ENCODE measurements at regions not wholly inside any gene's neighbourhood (a gene's known extent, or its start where the extent isn't known, plus 50 kb on each side); places are given as distances from the start of the nearest gene placed in this dataset.

- DNase-seq, result peak; percentile 48
Measured at GRCh38 chr11:113553235-113553634, 78.0 kb upstream of the DRD2 start.

DNA sequence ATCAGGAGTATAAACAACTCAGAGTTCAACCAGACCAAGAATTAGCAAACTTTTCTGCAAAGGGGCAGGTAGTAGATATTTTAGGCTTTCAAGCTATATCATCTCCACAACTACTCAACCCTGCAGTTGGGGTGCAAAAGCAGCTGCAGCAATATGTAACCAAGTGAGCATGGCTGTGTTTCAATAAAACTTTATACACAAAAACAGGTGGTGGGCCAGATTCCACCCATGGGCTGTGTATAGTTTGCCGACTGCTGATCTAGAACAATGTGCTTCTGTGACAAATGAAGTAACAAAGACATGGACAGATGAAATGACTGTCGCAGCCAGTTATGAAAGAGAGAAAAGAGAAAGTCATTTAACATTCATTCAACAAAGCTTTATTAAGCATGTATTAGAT lies 77.1 kb upstream of the DRD2 start:
- DNase-seq, result no peak

DNA sequence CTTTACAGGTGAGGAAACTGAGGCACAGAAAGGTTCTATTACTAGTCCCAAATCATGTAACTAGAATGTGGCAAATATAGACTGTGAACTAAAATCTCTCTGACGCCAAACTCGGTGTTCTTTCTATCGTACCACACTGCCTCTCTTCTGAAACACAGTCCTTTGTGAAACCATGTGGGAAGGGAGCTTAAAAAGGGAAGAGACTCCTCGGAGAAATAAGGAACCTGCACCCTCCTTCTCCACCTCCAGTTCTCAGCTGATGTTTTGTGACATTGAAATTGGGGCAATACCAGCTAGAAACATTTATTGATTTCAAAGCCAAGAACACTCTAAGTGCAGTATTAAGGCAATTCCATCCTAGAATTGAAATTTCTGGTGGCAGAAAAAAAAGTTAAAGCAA lies 76.4 kb upstream of the DRD2 start:
- no peak for DNase-seq

DNA sequence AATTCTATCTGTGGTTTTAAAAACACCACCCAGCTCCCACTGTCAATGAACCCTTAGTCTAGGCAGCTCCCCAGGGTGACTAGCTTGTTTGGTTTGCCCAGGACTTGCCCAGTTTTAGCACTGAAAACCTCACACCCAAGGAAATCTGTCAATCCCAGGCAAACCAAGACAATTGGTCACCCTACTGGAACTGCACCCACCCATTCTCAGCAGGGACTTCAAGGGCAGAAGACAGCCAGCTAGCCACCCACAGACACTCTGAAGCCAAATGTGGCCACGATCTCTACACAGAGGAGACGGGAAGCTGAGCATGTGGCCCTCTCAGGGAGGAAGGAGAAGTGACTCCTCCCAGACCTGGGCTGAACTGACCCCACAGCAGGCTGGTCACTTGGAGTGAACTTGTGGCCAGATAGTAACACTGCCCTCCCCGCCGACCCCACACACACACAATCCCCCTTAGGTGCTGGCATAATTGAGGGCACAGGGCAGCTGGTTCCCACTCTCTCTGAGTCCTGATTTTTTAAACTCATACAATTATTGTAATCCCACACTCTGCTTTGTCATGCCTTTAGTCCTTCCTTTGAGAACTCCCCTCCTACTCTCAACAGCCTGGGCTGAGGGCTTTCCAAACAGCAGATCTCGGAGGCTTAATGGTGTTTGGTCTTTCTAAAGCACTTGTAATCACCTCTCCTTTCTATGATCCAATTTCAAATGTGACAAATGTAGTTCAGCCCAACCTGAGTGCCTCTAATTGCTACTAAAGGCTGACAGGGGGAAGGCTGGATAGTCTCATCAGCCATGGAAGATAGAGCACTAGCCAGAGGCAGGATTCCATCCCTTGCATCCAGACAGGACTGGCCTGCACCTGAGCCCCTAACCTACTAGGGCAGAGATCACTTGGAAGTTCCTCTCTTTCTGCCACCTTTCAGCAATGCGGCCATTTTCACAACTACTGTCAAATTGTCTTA lies 74.7 kb upstream of the DRD2 start:
- no peak for DNase-seq

DNA sequence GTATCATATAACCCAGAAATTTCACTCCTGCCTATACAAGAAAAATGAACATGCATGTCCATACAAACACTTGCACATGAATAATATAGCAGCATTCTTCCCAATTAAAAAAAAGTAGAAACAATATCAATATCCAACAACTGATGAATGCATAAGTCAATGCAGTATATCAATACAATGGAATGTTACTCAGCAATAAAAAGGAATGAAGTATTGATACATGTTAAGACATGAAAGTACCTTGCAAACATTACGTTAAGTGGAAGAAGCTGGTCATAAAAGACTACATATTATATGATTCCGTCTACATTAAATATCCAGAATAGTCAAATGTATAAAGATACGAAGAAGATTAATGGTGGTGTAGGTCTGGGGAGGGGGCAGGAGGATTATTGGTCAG lies 73.9 kb upstream of the DRD2 start:
- DNase-seq, result no peak

DNA sequence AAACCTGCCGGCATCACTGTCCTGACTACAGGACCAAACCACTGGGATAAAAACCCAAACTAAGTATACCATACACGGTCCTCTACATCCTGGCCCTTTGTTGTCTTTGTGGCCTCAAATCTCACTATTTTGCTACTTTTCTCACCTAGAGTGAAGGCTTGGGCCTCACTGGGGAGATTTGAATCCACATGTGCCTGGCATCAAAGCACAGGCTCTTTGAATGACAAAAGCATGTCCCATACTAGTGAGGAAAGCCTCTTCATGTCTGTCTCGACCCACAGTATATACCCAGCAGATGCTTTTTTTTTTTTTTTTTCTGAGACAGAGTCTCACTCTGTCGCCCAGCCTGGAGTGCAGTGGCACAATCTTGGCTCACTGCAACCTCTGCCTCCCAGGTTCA lies 72.5 kb upstream of the DRD2 start:
- DNase-seq, result no peak

- no peak for DNase-seq
Measured at GRCh38 chr11:113546757-113547507, 71.7 kb upstream of the DRD2 start.

DNA sequence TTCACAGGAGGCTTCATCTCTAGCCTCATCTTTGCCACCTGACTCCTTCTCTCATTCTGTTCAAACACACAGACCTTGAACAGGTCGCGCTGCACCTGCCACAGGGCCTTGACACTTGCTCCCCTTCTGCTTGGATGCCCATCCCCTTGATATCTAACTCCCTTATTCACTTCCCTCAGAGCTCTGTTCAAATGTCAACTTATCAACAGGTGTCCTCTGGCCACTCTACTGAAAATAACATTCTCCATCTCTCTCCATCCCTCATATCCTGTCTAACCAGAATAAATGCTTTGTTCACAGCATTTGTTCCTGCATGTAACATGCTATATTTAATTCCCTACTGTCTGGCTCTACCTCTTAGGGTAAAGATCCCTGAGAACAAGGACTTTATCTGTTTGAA lies 67.2 kb upstream of the DRD2 start:
- no peak for DNase-seq

DNA sequence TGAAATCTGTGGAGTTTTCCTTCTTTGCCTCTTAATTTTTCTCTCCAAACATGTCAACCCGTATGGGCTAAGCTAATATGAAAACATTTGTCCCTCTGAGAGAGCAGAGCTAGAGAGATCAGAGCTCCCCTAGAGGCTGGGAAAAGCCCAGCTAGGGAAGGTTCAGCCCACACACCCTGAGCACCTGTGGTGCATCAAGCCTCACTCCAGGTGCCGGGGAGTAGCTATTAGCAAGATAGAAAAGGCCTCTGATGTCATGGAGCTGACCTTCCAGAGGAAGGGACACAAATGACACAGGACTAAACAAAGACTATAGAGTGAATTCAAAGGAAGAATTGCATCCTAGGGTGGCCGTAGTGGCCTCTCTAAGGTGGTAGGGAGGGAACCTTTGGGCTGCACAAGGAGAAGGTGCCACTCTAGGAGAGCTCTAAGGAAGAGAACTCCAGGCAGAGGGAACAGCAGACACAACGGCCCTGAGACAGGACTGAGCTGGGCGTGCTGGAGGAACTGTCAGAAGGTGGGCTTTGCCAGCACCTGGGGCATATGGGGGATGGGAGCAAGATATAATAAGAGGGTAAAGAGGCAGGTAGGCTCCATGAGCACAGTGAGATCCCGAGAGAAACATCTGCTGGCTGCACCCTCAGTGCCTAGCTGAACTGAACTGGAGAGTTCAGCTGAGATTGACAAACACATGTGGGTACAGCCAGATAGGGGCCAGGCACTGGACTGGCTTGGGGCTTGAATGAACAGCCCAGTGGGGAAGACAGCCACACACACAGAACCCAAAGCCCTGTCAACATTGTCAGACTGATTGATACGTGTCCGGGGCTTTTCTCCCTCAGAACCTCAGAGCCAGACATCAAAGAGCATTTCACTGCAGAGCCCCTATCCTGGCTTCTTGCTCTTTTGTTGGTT lies 65.5 kb upstream of the DRD2 start:
- no peak for DNase-seq

DNA sequence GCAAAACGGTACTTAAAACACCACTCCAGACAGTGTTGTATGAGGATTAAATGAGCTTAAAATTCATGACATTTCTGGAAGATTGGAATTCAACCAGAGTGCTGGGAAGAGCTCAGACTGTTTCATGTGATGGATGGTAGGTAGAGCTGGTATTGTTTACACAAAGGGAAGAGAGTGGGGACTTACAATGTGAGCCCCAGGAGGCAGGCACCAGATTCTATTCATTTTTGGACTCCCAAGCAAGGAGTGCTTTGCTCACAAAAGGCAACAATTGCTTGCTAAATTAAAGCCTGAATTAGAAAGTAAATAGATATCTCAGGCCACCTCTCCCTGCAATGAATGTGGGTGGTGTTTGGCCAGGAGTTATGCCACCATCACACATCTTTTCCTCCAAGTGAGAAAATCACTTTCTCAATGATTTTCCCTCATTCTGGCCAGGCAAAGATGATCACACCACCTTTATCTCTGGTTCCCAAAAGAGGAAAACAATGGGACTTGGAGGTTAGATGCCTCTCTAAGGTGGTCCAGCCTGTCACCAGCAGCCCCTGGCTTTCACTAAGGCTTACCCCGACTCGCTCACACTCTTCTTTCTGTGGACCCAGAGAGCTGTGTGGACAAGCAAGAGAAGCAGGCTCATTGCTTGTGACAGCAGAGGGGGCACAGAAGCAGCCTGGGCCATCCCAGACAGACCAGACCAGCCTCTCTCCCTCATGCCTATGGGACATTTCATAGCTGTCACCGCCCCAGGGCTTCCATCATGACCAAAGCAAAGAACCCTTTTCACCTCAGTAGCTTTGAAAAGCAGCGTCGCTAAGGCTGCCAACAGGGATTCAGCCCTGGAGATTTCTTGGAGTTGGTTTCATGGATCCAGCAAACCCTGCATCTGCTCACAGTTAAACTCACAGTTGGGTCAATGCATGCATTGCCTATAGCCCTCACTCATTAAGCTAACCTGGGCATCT lies 63.5 kb upstream of the DRD2 start:
- DNase-seq, result no peak

GRCh38 chr11:113534625-113535024 lies 59.4 kb upstream of the DRD2 start:
- no peak for DNase-seq

GRCh38 chr11:113533425-113533698 lies 58.2 kb upstream of the DRD2 start:
- DNase-seq, result no peak

DNA sequence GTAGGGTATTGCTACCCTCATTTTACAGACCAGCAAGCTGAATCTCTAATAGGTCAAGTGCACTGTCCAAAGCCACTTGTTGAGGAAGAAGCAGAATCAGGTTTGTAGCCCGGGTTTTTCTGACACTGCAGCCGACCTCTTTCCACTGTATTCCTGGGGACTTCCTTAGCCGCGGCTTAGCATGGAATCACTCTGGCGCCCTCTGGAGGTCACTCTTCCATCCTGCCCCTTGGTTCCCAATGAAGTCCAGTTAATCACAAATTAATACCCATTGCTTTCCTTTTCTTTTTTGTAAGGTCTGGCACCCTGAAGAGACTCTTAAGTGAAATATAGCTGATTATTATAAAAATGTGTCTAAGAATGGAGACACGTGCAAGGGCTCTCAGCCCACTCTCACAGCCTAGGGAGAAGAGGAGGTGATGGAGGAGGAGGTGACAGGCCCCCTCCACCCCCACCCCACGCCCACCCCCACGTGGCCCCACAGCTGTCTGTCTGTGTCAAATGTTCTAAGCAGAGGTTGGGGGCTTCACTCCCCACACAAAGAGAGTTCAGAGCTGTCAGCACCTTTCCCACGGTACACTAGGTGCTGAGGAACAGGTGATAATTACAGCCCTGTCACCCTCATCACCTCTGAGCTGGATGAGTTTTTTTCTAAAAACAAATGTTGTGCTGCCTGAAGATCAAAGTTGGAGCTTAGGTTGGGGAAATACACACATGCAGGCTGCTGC lies 57.7 kb upstream of the DRD2 start:
- peak; percentile 95 for DNase-seq

- no peak for DNase-seq
Measured at GRCh38 chr11:113531575-113532451, 56.6 kb upstream of the DRD2 start.

DNA sequence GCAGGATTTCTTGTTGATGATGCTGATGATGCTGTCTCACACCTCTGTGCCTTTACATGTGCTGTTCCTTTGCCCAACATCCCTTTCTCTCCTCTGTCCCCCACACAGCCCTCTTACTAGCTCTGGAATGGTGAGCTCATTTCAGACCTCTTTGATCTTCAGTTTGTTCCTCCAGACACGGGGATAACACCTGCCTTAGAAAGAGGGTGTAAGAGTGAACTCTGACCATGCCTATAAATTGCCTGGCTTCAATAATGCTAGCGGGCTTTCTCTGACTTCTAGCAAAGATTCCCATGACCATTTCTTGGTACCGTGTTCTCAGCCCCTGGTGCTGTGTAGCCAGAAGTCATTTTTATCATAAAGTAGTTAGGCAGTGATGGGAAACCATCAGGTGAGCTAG lies 55.9 kb upstream of the DRD2 start:
- no peak for DNase-seq

- no peak for DNase-seq
Measured at GRCh38 chr11:113529606-113530005, 54.4 kb upstream of the DRD2 start.

GRCh38 chr11:113528982-113529381 lies 53.8 kb upstream of the DRD2 start:
- DNase-seq, result no peak

DNA sequence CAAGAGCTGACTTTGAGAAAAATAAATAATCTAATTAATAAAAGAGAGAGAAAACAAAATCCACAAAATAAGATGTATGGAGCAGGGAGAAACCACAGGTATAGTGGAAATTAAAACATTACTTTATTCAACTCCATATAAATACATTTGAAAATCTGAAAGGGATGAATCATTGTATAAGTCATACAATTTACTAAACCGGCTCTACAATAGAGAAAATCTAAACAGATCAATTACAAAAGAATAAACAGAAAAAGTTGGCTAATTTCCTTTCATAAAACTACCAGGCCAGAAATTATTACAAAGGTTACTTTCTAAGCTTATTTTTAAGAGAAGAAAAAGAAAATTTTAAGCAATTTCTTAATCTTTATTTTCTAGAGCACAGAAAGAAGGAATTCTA lies 51.3 kb upstream of the DRD2 start:
- no peak for DNase-seq
